VCaP (cell line): ENCODE measurements at regions not wholly inside any gene's neighbourhood (a gene's known extent, or its start where the extent isn't known, plus 50 kb on each side); places are given as distances from the start of the nearest gene placed in this dataset.

Experiments
- H3K27ac ChIP-seq: fragments of 450-650 bp; 2 replicates; pipeline ENCODE4 v1.5.1; 2017
- CTCF ChIP-seq: fragments of 450-650 bp; conservative IDR thresholded peaks from 2 replicates; pipeline ENCODE4 v1.5.1; 2017; ENCODE audit warnings: mild to moderate bottlenecking, moderate library complexity

DNA sequence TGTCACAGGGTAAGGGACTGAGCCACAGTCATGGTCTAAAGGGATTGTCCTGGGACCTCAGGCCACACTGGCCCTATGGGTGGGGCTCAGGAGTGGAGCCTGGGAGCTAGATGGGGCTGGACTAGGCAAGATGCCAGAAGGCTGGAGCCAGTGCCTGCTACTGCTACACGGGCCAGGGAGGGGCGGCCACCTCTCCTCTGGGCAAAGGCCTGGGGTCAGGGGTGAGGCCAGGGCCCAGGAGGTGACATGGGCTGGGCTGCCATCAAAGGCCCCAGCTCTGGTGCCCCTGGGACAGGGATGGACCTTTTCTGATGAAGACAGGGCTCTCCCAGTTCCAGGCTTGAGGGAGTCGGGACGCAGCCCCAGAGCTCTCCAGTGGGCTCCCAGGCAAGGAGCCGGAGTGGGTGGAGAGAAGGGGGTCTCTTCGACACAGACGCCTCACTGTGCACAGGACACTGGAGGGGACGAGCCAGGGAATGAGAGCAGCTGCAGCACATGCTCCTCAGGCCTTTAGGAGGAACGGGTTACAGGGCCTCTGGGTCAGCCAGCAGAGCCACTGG lies 62.1 kb upstream of the IQSEC1 start:
- TF ChIP-seq CTCF: no peak

DNA sequence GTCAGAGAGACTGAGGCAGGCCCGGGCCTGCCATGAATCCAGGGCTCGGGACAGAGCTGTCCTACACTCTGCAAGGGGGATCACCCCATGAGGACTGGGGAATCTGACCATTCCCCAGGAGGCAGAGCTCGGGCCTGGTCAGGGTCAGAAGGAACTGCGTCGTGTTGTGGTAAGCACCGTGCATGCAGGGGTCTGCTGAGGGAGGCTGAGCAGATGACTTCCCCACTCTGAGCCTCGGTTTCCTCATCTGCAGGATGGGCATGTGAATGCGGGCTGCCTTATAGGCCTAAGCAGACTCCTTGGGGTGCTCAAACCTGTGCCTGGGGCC lies 61.6 kb upstream of the IQSEC1 start:
- H3K27ac ChIP-seq: no peak overlapping the region
- no peak for TF ChIP-seq CTCF

More for the DNA sequence above, 62.1 kb upstream of the IQSEC1 start:
- H3K27ac ChIP-seq: peak overlapping the region; percentile 19; the same call in 1 of the 2 replicates

DNA sequence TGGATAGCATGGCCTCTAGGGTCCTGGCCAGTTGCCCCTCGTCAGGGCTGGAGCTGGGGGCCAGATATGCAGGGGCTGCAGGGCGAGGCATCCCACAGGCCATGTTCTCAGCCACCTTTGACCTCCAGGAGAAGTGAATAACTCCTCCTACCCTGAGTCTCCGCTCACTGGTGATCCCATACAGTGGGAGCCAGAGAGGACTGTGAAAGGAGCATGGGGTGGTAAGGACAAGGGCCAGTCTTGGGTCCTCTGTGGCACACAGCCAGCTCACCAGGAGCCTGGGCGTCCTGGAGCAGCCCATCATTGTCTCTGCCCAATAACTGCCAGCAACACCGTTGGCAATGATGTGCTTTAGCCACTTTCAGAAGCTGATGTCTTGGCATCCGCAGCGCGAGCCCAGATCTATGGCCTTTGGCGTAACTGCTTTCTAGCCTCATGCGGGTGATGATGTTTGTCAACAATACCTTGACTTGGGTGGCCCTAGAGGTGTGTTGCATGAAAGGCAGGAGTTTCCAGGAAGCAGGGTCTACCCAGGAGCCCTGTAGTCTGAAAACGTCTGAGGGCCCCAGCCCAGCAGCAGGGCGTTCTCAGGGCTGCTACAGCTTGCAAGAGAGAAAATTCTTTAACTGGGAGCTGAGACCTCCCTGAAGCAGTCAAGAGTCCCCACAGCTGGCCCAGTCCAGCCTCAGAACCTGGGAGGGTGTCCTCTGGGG lies 61.1 kb upstream of the IQSEC1 start:
- TF ChIP-seq CTCF: no peak

GRCh38 chr3:13133471-13133981 lies 60.3 kb upstream of the IQSEC1 start:
- no peak overlapping the region for H3K27ac ChIP-seq
- TF ChIP-seq CTCF: no peak

More for the DNA sequence above, 61.1 kb upstream of the IQSEC1 start:
- no peak overlapping the region for H3K27ac ChIP-seq

DNA sequence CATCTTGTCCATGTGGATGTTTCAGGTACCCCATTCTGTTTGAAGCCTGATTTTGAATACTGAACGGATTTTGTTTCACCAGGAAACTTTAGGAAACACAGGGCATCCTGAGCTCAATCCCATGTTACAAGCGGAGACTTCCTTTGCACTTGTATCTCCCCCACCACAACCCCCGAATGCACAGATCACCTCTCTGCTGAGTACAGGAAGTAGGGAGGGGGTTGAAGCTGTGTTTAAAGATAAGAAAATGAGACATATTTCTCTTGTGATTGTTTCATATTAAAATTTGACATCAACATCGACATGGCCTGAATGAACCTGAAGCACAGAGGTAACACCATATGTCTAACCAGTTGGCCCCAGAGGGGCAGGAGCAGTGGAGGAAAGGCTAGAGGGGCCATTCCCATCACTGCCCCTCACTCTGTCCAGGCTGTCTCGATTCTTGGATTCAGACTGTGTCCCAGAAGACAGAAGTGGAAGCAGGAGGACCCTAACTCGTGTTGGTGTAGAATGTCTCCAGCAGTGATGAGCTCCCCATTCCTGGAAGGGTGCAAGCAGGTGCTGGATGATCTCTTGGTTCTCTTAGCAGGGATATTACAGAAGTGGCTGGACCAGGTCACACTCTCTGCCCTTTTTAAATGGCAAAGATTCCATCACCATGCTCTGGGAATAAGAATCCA lies 59.6 kb upstream of the IQSEC1 start:
- TF ChIP-seq CTCF: no peak
- H3K27ac ChIP-seq: no peak overlapping the region

DNA sequence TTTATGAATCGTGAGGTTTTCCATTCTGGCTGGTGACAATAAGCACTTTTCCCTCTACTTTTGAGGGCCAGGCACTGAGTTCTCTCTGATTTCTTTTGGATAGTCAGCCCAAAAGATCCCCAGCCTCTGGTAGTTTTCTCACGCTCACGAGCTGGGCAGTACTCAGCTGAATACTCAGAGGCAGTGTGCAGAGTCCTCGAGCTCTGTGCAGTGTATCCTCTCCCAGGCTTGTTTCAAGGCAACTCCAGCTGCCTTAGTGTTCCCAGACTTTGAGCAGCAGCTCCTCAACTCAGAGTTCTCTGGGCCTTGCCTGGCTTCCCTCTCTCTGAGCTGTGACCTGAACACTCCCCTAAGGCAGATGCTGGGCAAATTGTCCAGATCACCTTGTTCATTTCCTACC lies 59.1 kb upstream of the IQSEC1 start:
- TF ChIP-seq CTCF: no peak
- no peak overlapping the region for H3K27ac ChIP-seq

DNA sequence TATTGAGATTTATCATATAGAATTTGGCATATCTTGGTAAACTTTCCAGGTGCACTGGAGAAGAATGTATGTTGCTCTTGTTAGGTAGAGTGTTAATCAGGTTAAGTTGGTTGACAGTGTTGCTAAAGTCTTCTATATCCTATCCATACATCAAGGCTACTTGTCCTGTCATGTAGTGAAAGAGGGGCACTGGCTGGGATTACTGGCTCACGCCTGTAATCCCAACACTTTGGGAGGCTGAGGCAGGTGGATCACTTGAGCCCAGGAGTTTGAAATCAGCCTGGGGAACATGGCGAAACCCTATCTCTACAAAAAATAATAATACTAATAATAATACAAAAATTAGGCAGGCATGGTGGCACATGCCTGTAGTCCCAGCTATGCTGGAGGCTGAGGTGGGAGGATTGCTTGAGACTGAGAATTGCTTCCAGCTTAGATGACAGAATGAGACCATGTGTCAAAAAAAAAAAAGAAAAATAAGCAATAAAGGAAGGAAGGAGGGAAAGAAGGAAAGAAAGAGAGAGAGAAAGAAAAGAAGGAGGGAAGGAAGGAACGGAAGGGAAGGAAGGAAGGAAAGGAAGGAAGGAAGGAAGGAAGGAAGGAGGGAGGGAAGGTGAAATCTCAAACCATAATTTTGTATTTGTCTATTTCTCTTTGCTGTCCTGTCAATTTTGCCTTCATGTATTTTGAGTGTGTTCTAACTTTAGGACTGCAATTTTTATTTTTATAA lies 57.4 kb upstream of the IQSEC1 start:
- no peak for TF ChIP-seq CTCF
- H3K27ac ChIP-seq: no peak overlapping the region
